Neural cell (in vitro differentiated cells): ENCODE measurements at regions not wholly inside any gene's neighbourhood (a gene's known extent, or its start where the extent isn't known, plus 50 kb on each side); places are given as distances from the start of the nearest gene placed in this dataset.

ENCODE experiments used
- H2AFZ ChIP-seq: fragments of 200-600, 300-800 bp; sonication (generic), shearing (Covaris generic); 2 replicates; pipeline ENCODE4 v1.6.0; 2014; ENCODE audit warnings: low read depth, mild to moderate bottlenecking, antibody characterized with exemption, low read length, moderate library complexity
- H3F3A ChIP-seq: fragments of 200-600 bp; shearing (Covaris generic); 2 replicates; pipeline ENCODE4 v1.6.1; 2016; ENCODE audit warnings: mild to moderate bottlenecking, moderate library complexity, mixed read lengths, antibody characterized with exemption, low read length; ENCODE audit not compliant: insufficient read depth, poor library complexity, severe bottlenecking
- H3K27ac ChIP-seq: fragments of 200-600, 300-800 bp; sonication (generic), shearing (Covaris generic); 2 replicates; pipeline ENCODE4 v1.5.1; 2014; ENCODE audit warnings: mild to moderate bottlenecking, low read length, moderate library complexity
- H3K27me3 ChIP-seq: fragments of 300-800, 200-600 bp; sonication (generic), shearing (Covaris generic); 2 replicates; pipeline ENCODE4 v1.6.0; 2014; ENCODE audit warnings: mild to moderate bottlenecking, low read depth, low read length, moderate library complexity; ENCODE audit not compliant: insufficient read depth
- H3K36me3 ChIP-seq: fragments of 300-800, 200-600 bp; sonication (generic), shearing (Covaris generic); 2 replicates; pipeline ENCODE4 v1.5.1; 2014; ENCODE audit warnings: mild to moderate bottlenecking, antibody characterized with exemption, low read length, moderate library complexity; ENCODE audit not compliant: insufficient read depth
- H3K4me2 ChIP-seq: fragments of 300-800, 200-600 bp; sonication (generic), shearing (Covaris generic); 2 replicates; pipeline ENCODE4 v1.6.0; 2014; ENCODE audit warnings: mild to moderate bottlenecking, low read length
- H3K4me3 ChIP-seq: fragments of 300-800, 200-600 bp; sonication (generic), shearing (Covaris generic); 2 replicates; pipeline ENCODE4 v1.5.1; 2014; ENCODE audit warnings: mild to moderate bottlenecking, low read length, moderate library complexity
- H3K79me2 ChIP-seq: fragments of 200-600 bp; shearing (Covaris generic); replicated peaks from 2 replicates; pipeline ENCODE4 v1.6.0; 2014; ENCODE audit warnings: mild to moderate bottlenecking, low read length, moderate library complexity; ENCODE audit not compliant: insufficient read depth
- H3K9ac ChIP-seq: fragments of 300-800, 200-600 bp; sonication (generic), shearing (Covaris generic); 2 replicates; pipeline ENCODE4 v1.6.1; 2016; ENCODE audit warnings: mild to moderate bottlenecking, low read length, mixed read lengths
- H3K9me2 ChIP-seq: fragments of 200-600 bp; shearing (Covaris generic); 2 replicates; pipeline ENCODE4 v1.6.1; 2016; ENCODE audit warnings: mild to moderate bottlenecking, low read length, mixed read lengths; ENCODE audit not compliant: insufficient read depth
- H3K9me3 ChIP-seq: fragments of 200-600, 300-800 bp; sonication (generic), shearing (Covaris generic); 2 replicates; pipeline ENCODE4 v1.6.1; 2016; ENCODE audit warnings: mild to moderate bottlenecking, mixed run types, low read length, moderate library complexity, mixed read lengths
- H4K20me1 ChIP-seq: fragments of 200-600 bp; shearing (Covaris generic); 2 replicates; pipeline ENCODE4 v1.6.1; 2016; ENCODE audit warnings: mild to moderate bottlenecking, mixed run types; ENCODE audit not compliant: insufficient read depth
- CTCF ChIP-seq: fragments of 450-650 bp; IDR thresholded peaks from 2 replicates; pipeline ENCODE4 v1.5.1; 2014; ENCODE audit warnings: antibody characterized with exemption, mild to moderate bottlenecking, moderate library complexity; ENCODE audit not compliant: poor library complexity, severe bottlenecking
- EP300 ChIP-seq: fragments of 450-650 bp; conservative IDR thresholded peaks from 2 replicates; pipeline ENCODE4 v1.6.1; 2014; ENCODE audit warnings: antibody characterized with exemption, mild to moderate bottlenecking, moderate library complexity; ENCODE audit not compliant: poor library complexity, severe bottlenecking
- EZH2 ChIP-seq: fragments of 200-600, 300-800 bp; shearing (Covaris generic), sonication (generic); IDR thresholded peaks from 2 replicates; pipeline ENCODE4 v1.6.1; 2014; ENCODE audit warnings: antibody characterized with exemption, low read length, borderline replicate concordance, mild to moderate bottlenecking; ENCODE audit not compliant: insufficient read depth, poor library complexity, severe bottlenecking
- MXI1 ChIP-seq: fragments of 450-650 bp; conservative IDR thresholded peaks from 2 replicates; pipeline ENCODE4 v1.6.1; 2014; ENCODE audit warnings: antibody characterized with exemption, mild to moderate bottlenecking; ENCODE audit not compliant: poor library complexity, severe bottlenecking
- POLR2AphosphoS5 ChIP-seq: IDR thresholded peaks from 2 replicates; pipeline ENCODE4 v1.6.1; 2012
- RAD21 ChIP-seq: fragments of 450-650 bp; conservative IDR thresholded peaks from 2 replicates; pipeline ENCODE4 v1.6.1; 2014; ENCODE audit warnings: antibody characterized with exemption, mild to moderate bottlenecking, moderate library complexity
- REST ChIP-seq: IDR thresholded peaks from 2 replicates; pipeline ENCODE4 v1.6.1; 2012; ENCODE audit warnings: borderline replicate concordance
- SMC3 ChIP-seq: fragments of 450-650 bp; conservative IDR thresholded peaks from 2 replicates; pipeline ENCODE4 v1.6.1; 2014; ENCODE audit warnings: antibody characterized with exemption, mild to moderate bottlenecking, moderate library complexity; ENCODE audit not compliant: poor library complexity
- TAF1 ChIP-seq: IDR thresholded peaks from 2 replicates; pipeline ENCODE4 v1.6.1; 2012; ENCODE audit warnings: low read depth

GRCh38 chr5:1667648-1668140 is 131.9 kb downstream of the MRPL36 start:
- no peak overlapping the region for H2AFZ ChIP-seq

GRCh38 chr5:1666812-1667588 is 132.6 kb downstream of the MRPL36 start:
- no peaks in the 10 kb centered on the region for H3K36me3 ChIP-seq
- H2AFZ ChIP-seq = no peak overlapping the region
- no peaks in the 10 kb centered on the region for H3K9me2 ChIP-seq
- no peaks in the 10 kb centered on the region for H3K9me3 ChIP-seq
- TF ChIP-seq POLR2AphosphoS5 (no peak), RAD21 (peak; percentile 70), CTCF (peak; percentile 66), TAF1 (no peak)
- no peaks in the 10 kb centered on the region for H4K20me1 ChIP-seq
- H3F3A ChIP-seq = no peaks in the 10 kb centered on the region
- no peak overlapping the region for H3K4me2 ChIP-seq
- H3K27ac ChIP-seq = no peak overlapping the region
- peak overlapping the region; percentile 36 for H3K9ac ChIP-seq
- H3K79me2 ChIP-seq = no peaks in the 10 kb centered on the region
- H3K4me3 ChIP-seq = peak overlapping the region; percentile 62
- H3K27me3 ChIP-seq = peaks cover 21% of the 10 kb centered on the region

More at GRCh38 chr5:1667648-1668140, 131.9 kb downstream of the MRPL36 start:
- no peaks in the 10 kb centered on the region for H3K9me2 ChIP-seq
- H3F3A ChIP-seq = no peaks in the 10 kb centered on the region
- H3K36me3 ChIP-seq = no peaks in the 10 kb centered on the region
- no peaks in the 10 kb centered on the region for H4K20me1 ChIP-seq
- TF ChIP-seq REST = no peak
- TF ChIP-seq MXI1 = no peak
- H3K27ac ChIP-seq = no peak overlapping the region
- no peak overlapping the region for H3K4me2 ChIP-seq
- H3K79me2 ChIP-seq = no peaks in the 10 kb centered on the region
- peak overlapping the region; percentile 36 for H3K9ac ChIP-seq
- H3K4me3 ChIP-seq = peak overlapping the region; percentile 62
- peaks cover 21% of the 10 kb centered on the region for H3K27me3 ChIP-seq
- H3K9me3 ChIP-seq = no peaks in the 10 kb centered on the region

- peaks cover 21% of the 10 kb centered on the region for H3K27me3 ChIP-seq
- H3F3A ChIP-seq = no peaks in the 10 kb centered on the region
- no peaks in the 10 kb centered on the region for H3K79me2 ChIP-seq
- no peaks in the 10 kb centered on the region for H3K9me3 ChIP-seq
- no peaks in the 10 kb centered on the region for H3K36me3 ChIP-seq
- H3K9me2 ChIP-seq = no peaks in the 10 kb centered on the region
- no peak overlapping the region for H2AFZ ChIP-seq
- H4K20me1 ChIP-seq = no peaks in the 10 kb centered on the region
- H3K9ac ChIP-seq = no peak overlapping the region
- no peak overlapping the region for H3K27ac ChIP-seq
- TF ChIP-seq POLR2AphosphoS5 (no peak), MXI1 (no peak), EZH2 (no peak), TAF1 (no peak), SMC3 (no peak), CTCF (no peak), REST (no peak), RAD21 (no peak), EP300 (no peak)
- H3K4me3 ChIP-seq = no peak overlapping the region
- no peak overlapping the region for H3K4me2 ChIP-seq
These were observed 133.4 kb downstream of the MRPL36 start for GRCh38 chr5:1666221-1666620.
